HepG2 (cell line): ENCODE measurements at regions not wholly inside any gene's neighbourhood (a gene's known extent, or its start where the extent isn't known, plus 50 kb on each side); places are given as distances from the start of the nearest gene placed in this dataset.

Experiments
- ATAC-seq: fragments of 200-7000 bp; cut with Tn5 transposase; 3 replicates; pipeline ENCODE4 v1.9.1; 2020; ENCODE audit warnings: mild to moderate bottlenecking, moderate library complexity
- BruUV-seq: library from RNA; stranded (reverse); fragments of 400-500 nt; replicated peaks from 2 replicates; lab custom pipeline; 2021; lab: Mats Ljungman, UMichigan
- CTCF ChIA-PET: fragments of 300-600 bp; formaldehyde crosslinking; extraction: SDS; loops from one replicate; lab custom pipeline; 2021; ENCODE audit warnings: low total read pairs, inconsistent platforms, low intra/inter-chr PET ratio; lab: Yijun Ruan, JAX
- POLR2A ChIA-PET: fragments of 350-600 bp; sonication (Branson Sonifier 250); formaldehyde crosslinking; loops from one replicate; lab custom pipeline; 2020; ENCODE audit warnings: antibody characterized with exemption, inconsistent platforms; lab: Yijun Ruan, JAX
- DNase-seq: peaks from one replicate; pipeline ENCODE4 v3.0.0-alpha.2; 2015; ENCODE audit warnings: low spot score
- FAIRE-seq: peaks from 3 replicates; lab custom pipeline; 2011; peaks lifted over from hg19 to GRCh38; lab: Jason Lieb, UNC
- H2AFZ ChIP-seq: one replicate; pipeline ENCODE4 v1.6.1; 2011; ENCODE audit warnings: low read length, inconsistent platforms
- H3K27ac ChIP-seq: fragments of 300-600 bp; 3 replicates; pipeline ENCODE4 v1.8.0; 2011; ENCODE audit warnings: mixed run types, mild to moderate bottlenecking, mixed read lengths, low read length, inconsistent platforms; ENCODE audit not compliant: insufficient read depth; ENCODE audit errors: extremely low read length
- H3K27me3 ChIP-seq, 2 experiments: fragments of 200-600 bp in 1 of 2; 2 replicates in 1 of 2; 3 replicates in 1 of 2; pipeline versions ENCODE4 v1.6.0 to v1.8.0; 2011; ENCODE audit warnings: low read length in 2 of 2, mild to moderate bottlenecking in 2 of 2, moderate library complexity in 2 of 2, inconsistent platforms in 1 of 2; ENCODE audit not compliant: insufficient read depth in 2 of 2, control insufficient read depth in 1 of 2
- H3K36me3 ChIP-seq, 2 experiments: fragments of 200-600 bp in 1 of 2; replicated peaks in 1 of 2; 2 replicates in 1 of 2; 3 replicates in 1 of 2; pipeline versions ENCODE4 v1.5.1 to v1.8.0; 2011; ENCODE audit warnings: low read length in 2 of 2, inconsistent platforms in 1 of 2; ENCODE audit not compliant: insufficient read depth in 2 of 2, control insufficient read depth in 1 of 2
- H3K4me1 ChIP-seq: 2 replicates; pipeline ENCODE4 v1.5.1; 2012; ENCODE audit warnings: low read length, inconsistent platforms; ENCODE audit not compliant: insufficient read depth
- H3K4me2 ChIP-seq: 2 replicates; pipeline ENCODE4 v1.6.0; 2011; ENCODE audit warnings: low read depth, low read length, inconsistent platforms
- H3K4me3 ChIP-seq, 3 experiments: fragments of 200-600 bp in 1 of 3; sonication (generic), shearing (Covaris generic) in 1 of 3; replicated peaks in 1 of 3; 2 replicates each; pipeline ENCODE4 v1.5.1; 2011 to 2016; ENCODE audit warnings: low read length in 3 of 3, inconsistent platforms in 2 of 3, low read depth in 2 of 3, mild to moderate bottlenecking in 2 of 3, control low read depth in 1 of 3, mixed read lengths in 1 of 3; ENCODE audit not compliant: insufficient read depth in 1 of 3
- H3K79me2 ChIP-seq: one replicate; pipeline ENCODE4 v1.6.1; 2011; ENCODE audit warnings: low read length, inconsistent platforms; ENCODE audit not compliant: insufficient read depth
- H3K9ac ChIP-seq: 2 replicates; pipeline ENCODE4 v1.6.0; 2011; ENCODE audit warnings: mild to moderate bottlenecking, low read depth, low read length, inconsistent platforms; ENCODE audit not compliant: insufficient read depth
- H3K9me3 ChIP-seq: 2 replicates; pipeline ENCODE4 v1.5.1; 2012; ENCODE audit warnings: mild to moderate bottlenecking, low read length
- H4K20me1 ChIP-seq: 2 replicates; pipeline ENCODE4 v1.6.0; 2011; ENCODE audit warnings: inconsistent platforms, mild to moderate bottlenecking, low read length, moderate library complexity; ENCODE audit not compliant: insufficient read depth
- ATAD3A ChIP-seq: sonication (generic); formaldehyde crosslinking; IDR thresholded peaks from 2 replicates; pipeline ENCODE4 v1.4.0; 2020; ENCODE audit warnings: missing genetic modification reagents
- ATF1 ChIP-seq: IDR thresholded peaks from 2 replicates; pipeline ENCODE4 v1.6.1; 2016; ENCODE audit warnings: mild to moderate bottlenecking, control low read depth
- ATF7 ChIP-seq, 2 experiments: fragments of 450-650 bp in 1 of 2; sonication (generic) in 1 of 2; formaldehyde crosslinking in 1 of 2; IDR thresholded peaks; 2 replicates each; pipeline versions ENCODE4 v1.4.0 to v1.6.1; 2016 to 2020; ENCODE audit warnings: antibody characterized with exemption in 1 of 2, mild to moderate bottlenecking in 1 of 2, missing genetic modification reagents in 1 of 2
- CEBPB ChIP-seq: IDR thresholded peaks from 2 replicates; pipeline ENCODE4 v1.6.1; 2011; ENCODE audit warnings: low read depth, low read length, improper control_type of control experiment, borderline replicate concordance
- CEBPG ChIP-seq: IDR thresholded peaks from 2 replicates; pipeline ENCODE4 v1.6.1; 2016
- GABPA ChIP-seq, 2 experiments: IDR thresholded peaks; 2 replicates each; pipeline ENCODE4 v1.6.1; 2011 to 2016; ENCODE audit warnings: low read depth in 2 of 2, low read length in 1 of 2, missing biosample characterization in 1 of 2, missing genetic modification characterization in 1 of 2
- GABPB1 ChIP-seq: IDR thresholded peaks from 2 replicates; pipeline ENCODE4 v1.6.1; 2016; ENCODE audit warnings: mild to moderate bottlenecking, missing genetic modification reagents, moderate library complexity, missing compliant biosample characterization
- HCFC1 ChIP-seq: fragments of 150-350 bp; IDR thresholded peaks from 2 replicates; pipeline ENCODE4 v1.6.1; 2014; ENCODE audit warnings: low read depth, low read length
- NFIC ChIP-seq: IDR thresholded peaks from 2 replicates; pipeline ENCODE4 v1.6.1; 2012; ENCODE audit warnings: mild to moderate bottlenecking, low read length, inconsistent platforms
- NFYC ChIP-seq: IDR thresholded peaks from 2 replicates; pipeline ENCODE4 v1.6.1; 2016; ENCODE audit warnings: missing genetic modification reagents, missing compliant biosample characterization
- NR2F6 ChIP-seq, 2 experiments: IDR thresholded peaks; 2 replicates each; pipeline ENCODE4 v1.6.1; 2016; ENCODE audit warnings: antibody characterized with exemption in 1 of 2, mild to moderate bottlenecking in 1 of 2
- SUZ12 ChIP-seq: fragments of 150-350 bp; IDR thresholded peaks from 2 replicates; pipeline ENCODE4 v1.6.1; 2014; ENCODE audit warnings: low read depth, low read length
- THAP11 ChIP-seq: IDR thresholded peaks from 2 replicates; pipeline ENCODE4 v1.6.1; 2016; ENCODE audit warnings: missing biosample characterization, missing genetic modification reagents
- ZNF143 ChIP-seq: sonication (generic); formaldehyde crosslinking; IDR thresholded peaks from 2 replicates; pipeline ENCODE4 v1.4.0; 2020; ENCODE audit warnings: missing genetic modification reagents
- WGBS: methylation state at CpG from one replicate; pipeline ENCODE4 v1.1.6; 2017; ENCODE audit warnings: low lambda C conversion rate; 5-methylcytosine and 5-hydroxymethylcytosine counted together
- in situ Hi-C: cut with HindIII; loops from 2 replicates; pipeline ENCODE4 v1.10.0; 2017; ENCODE audit warnings: low pct_unique_long_range_greater_than_20kb; ENCODE audit not compliant: extremely low pct_ligation_motif_present
- intact Hi-C: fragments of 100-400 bp; cut with micrococcal nuclease; formaldehyde crosslinking; loops from one replicate; pipeline ENCODE4 v1.10.0; 2022; ENCODE audit not compliant: unreplicated experiment
- TF ChIP-seq, protein P1 (sequence below): sonication (generic); formaldehyde crosslinking; IDR thresholded peaks from 2 replicates; pipeline ENCODE4 v1.9.0; 2021; ENCODE audit warnings: mild to moderate bottlenecking, missing genetic modification reagents
- TF ChIP-seq, protein P2 (sequence below): sonication (generic); formaldehyde crosslinking; conservative IDR thresholded peaks from 2 replicates; pipeline ENCODE4 v1.8.1; 2023; ENCODE audit warnings: missing genetic modification reagents

DNA sequence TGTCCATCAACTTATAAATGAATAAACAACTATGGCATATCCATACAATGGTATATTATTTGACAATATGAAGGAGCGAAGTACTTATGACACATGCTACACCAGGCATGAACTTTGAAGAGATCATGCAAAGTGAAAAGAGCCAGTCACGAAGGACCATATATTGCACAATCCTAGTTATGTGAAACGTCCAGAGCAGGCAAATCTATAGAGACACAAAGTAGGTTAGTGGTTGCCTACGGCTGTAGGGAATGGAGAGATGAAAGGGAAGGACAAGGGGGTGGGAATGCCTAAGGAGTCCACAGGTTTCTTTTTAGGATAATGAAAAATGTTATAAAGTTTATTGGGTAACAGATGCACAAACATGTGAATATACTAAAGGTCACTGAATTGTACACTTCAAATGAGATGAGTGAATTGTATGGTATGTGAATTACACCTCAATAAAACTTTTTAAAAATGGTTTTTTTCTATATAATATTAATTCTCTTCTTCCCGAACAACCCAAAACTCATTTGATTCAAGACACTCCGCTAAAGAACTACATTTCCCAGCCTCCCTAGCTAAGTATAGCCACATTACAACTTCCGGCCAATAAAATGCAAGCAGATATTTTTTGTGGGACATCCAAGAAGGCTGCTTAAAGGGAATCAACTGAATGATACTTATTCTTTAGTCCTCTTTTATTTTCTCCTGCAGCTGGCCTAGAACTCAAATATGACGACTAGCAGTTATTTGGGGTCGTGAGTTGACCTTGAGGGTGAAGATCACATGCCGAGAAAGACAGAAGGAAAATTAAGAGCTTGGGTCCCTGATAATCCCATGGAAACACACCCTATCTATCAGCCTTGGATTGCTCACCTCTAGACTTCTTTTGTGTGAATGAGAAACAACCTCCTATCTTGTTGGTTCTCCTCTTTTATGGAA is 187.2 kb downstream of the TTC8 start:
- ChIA-PET CTCF (interaction anchor here (3.1 kb wide), 1 partner anchor 344 kb away, joined by 11 read pairs; no protein-coding TSS in a partner anchor), POLR2A (interaction anchor here (1.0 to 1.8 kb wide), 3 partner anchors 30 to 899 kb away, joined by 3 to 6 read pairs (median 4); partner anchors contain the start of gene TTC8)
- Histone ChIP-seq H3K9me3 (no peaks in the 10 kb centered on the region), H3K27me3 (no peaks in the 10 kb centered on the region), H3K4me1 (peaks cover 31% of the 10 kb centered on the region), H3K4me2 (peak overlapping the region; percentile 80), H3K9ac (peak overlapping the region; percentile 42; the same call in 1 of the 2 replicates), H3K27ac (no peak overlapping the region), H2AFZ (peak overlapping the region; percentile 83), H3K79me2 (no peaks in the 10 kb centered on the region), H4K20me1 (no peaks in the 10 kb centered on the region), H3K36me3 (no peaks in the 10 kb centered on the region), H3K4me3 (peak overlapping the region; percentile 47 to 54 (median 53); a peak in 5 of 6 replicates)
- TF ChIP-seq NR2F6 (IDR thresholded peaks at IDR 0.05) (no peak), NR2F6 (CRISPR knock-in tag; IDR thresholded peaks at IDR 0.05) (no peak), GABPA (IDR thresholded peaks at IDR 0.05; ENCODE audit: low read depth, low read length) (peak; percentile 25; the same call in 1 of the 2 replicates), GABPA (CRISPR knock-in tag; IDR thresholded peaks at IDR 0.05; ENCODE audit: low read depth) (peak; percentile 95), ZNF143 (CRISPR knock-in tag) (peak; percentile 82), GABPB1 (peak; percentile 83), CEBPB (peak; percentile 91), SUZ12 (peak; percentile 33; the same call in 1 of the 2 replicates), THAP11 (CRISPR knock-in tag) (peak; percentile 97), NFIC (no peak), ATAD3A (CRISPR knock-in tag) (no peak), NFYC (CRISPR knock-in tag) (0 out of 2 replicates have a peak, but pooled peaks have one; percentile 38), CEBPG (CRISPR knock-in tag) (peak; percentile 79), ATF1 (peak; percentile 79), HCFC1 (peak; percentile 55; the same call in 1 of the 2 replicates), ATF7 (IDR thresholded peaks at IDR 0.05) (no peak), ATF7 (CRISPR knock-in tag; IDR thresholded peaks at IDR 0.05) (no peak)
- TF ChIP-seq, protein P1, sequence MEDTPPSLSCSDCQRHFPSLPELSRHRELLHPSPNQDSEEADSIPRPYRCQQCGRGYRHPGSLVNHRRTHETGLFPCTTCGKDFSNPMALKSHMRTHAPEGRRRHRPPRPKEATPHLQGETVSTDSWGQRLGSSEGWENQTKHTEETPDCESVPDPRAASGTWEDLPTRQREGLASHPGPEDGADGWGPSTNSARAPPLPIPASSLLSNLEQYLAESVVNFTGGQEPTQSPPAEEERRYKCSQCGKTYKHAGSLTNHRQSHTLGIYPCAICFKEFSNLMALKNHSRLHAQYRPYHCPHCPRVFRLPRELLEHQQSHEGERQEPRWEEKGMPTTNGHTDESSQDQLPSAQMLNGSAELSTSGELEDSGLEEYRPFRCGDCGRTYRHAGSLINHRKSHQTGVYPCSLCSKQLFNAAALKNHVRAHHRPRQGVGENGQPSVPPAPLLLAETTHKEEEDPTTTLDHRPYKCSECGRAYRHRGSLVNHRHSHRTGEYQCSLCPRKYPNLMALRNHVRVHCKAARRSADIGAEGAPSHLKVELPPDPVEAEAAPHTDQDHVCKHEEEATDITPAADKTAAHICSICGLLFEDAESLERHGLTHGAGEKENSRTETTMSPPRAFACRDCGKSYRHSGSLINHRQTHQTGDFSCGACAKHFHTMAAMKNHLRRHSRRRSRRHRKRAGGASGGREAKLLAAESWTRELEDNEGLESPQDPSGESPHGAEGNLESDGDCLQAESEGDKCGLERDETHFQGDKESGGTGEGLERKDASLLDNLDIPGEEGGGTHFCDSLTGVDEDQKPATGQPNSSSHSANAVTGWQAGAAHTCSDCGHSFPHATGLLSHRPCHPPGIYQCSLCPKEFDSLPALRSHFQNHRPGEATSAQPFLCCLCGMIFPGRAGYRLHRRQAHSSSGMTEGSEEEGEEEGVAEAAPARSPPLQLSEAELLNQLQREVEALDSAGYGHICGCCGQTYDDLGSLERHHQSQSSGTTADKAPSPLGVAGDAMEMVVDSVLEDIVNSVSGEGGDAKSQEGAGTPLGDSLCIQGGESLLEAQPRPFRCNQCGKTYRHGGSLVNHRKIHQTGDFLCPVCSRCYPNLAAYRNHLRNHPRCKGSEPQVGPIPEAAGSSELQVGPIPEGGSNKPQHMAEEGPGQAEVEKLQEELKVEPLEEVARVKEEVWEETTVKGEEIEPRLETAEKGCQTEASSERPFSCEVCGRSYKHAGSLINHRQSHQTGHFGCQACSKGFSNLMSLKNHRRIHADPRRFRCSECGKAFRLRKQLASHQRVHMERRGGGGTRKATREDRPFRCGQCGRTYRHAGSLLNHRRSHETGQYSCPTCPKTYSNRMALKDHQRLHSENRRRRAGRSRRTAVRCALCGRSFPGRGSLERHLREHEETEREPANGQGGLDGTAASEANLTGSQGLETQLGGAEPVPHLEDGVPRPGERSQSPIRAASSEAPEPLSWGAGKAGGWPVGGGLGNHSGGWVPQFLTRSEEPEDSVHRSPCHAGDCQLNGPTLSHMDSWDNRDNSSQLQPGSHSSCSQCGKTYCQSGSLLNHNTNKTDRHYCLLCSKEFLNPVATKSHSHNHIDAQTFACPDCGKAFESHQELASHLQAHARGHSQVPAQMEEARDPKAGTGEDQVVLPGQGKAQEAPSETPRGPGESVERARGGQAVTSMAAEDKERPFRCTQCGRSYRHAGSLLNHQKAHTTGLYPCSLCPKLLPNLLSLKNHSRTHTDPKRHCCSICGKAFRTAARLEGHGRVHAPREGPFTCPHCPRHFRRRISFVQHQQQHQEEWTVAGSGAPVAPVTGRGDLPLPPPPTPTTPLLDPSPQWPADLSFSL (CRISPR knock-in tag) = no peak
- TF ChIP-seq, protein P2, sequence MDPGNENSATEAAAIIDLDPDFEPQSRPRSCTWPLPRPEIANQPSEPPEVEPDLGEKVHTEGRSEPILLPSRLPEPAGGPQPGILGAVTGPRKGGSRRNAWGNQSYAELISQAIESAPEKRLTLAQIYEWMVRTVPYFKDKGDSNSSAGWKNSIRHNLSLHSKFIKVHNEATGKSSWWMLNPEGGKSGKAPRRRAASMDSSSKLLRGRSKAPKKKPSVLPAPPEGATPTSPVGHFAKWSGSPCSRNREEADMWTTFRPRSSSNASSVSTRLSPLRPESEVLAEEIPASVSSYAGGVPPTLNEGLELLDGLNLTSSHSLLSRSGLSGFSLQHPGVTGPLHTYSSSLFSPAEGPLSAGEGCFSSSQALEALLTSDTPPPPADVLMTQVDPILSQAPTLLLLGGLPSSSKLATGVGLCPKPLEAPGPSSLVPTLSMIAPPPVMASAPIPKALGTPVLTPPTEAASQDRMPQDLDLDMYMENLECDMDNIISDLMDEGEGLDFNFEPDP (CRISPR knock-in tag) = no peak
- no peak for FAIRE-seq
- BruUV-seq = no TSS peak
- in situ Hi-C loops = loop anchor here (10.0 to 25.0 kb wide), 2 partner anchors 347 to 524 kb away; no protein-coding TSS in a partner anchor
- ATAC-seq = peak; percentile 19; the same call in 1 of the 3 replicates
- WGBS = 14% methylated on average over 10 of the region's 10 CpGs
- intact Hi-C loops = no loop called here
- DNase-seq = no peak
